Activated T-cell treated with anti-CD3 and anti-CD28 coated beads, Interleukin-2, amount 50 U/mL, for 1 hour (primary cell): ENCODE measurements at regions not wholly inside any gene's neighbourhood (a gene's known extent, or its start where the extent isn't known, plus 50 kb on each side); places are given as distances from the start of the nearest gene placed in this dataset.

Experiments used
- DNase-seq: peaks from one replicate; pipeline ENCODE4 v3.0.0-alpha.2; 2020

- no peak for DNase-seq
Measured at GRCh38 chr1:87636198-87636892, 307.7 kb downstream of the LMO4 start.

GRCh38 chr1:87638636-87639035, 310.0 kb downstream of the LMO4 start:
- no peak for DNase-seq

GRCh38 chr1:87641996-87642395, 313.3 kb downstream of the LMO4 start:
- no peak for DNase-seq

- DNase-seq: no peak
Measured at GRCh38 chr1:87642581-87643221, 314.0 kb downstream of the LMO4 start.

- DNase-seq: no peak
Measured at GRCh38 chr1:87644033-87644578, 315.4 kb downstream of the LMO4 start.

GRCh38 chr1:87644579-87645190, 316.0 kb downstream of the LMO4 start:
- DNase-seq: no peak

GRCh38 chr1:87647430-87648177, 318.9 kb downstream of the LMO4 start:
- no peak for DNase-seq

GRCh38 chr1:87648323-87649119, 319.8 kb downstream of the LMO4 start:
- DNase-seq: no peak

GRCh38 chr1:87650306-87650705, 321.6 kb downstream of the LMO4 start:
- no peak for DNase-seq

GRCh38 chr1:87652176-87652575, 323.5 kb downstream of the LMO4 start:
- DNase-seq: no peak

- DNase-seq: no peak
Measured at GRCh38 chr1:87665151-87665550, 336.5 kb downstream of the LMO4 start.

- DNase-seq: no peak
Measured at GRCh38 chr1:87666681-87667080, 338.0 kb downstream of the LMO4 start.

- no peak for DNase-seq
Measured at GRCh38 chr1:87669674-87670073, 341.0 kb downstream of the LMO4 start.

GRCh38 chr1:87673309-87673708, 344.6 kb downstream of the LMO4 start:
- DNase-seq: no peak

- DNase-seq: no peak
Measured at GRCh38 chr1:87673748-87674147, 345.1 kb downstream of the LMO4 start.

GRCh38 chr1:87674791-87675190, 346.1 kb downstream of the LMO4 start:
- DNase-seq: no peak

GRCh38 chr1:87678266-87678665, 349.6 kb downstream of the LMO4 start:
- DNase-seq: no peak

- no peak for DNase-seq
Measured at GRCh38 chr1:87682565-87682964, 353.9 kb downstream of the LMO4 start.

GRCh38 chr1:87683196-87683956, 354.7 kb downstream of the LMO4 start:
- no peak for DNase-seq

- DNase-seq: no peak
Measured at GRCh38 chr1:87684194-87684593, 355.5 kb downstream of the LMO4 start.

GRCh38 chr1:87684713-87685205, 356.1 kb downstream of the LMO4 start:
- no peak for DNase-seq
